ENCODE measurements at regions not wholly inside any gene's neighbourhood (a gene's known extent, or its start where the extent isn't known, plus 50 kb on each side); places are given as distances from the start of the nearest gene placed in this dataset.
A peak's percentile ranks its signal among the peaks of the same experiment; 100 is the strongest.
"Not testable (repeated sequence)": the region's sequence is repeated elsewhere in the genome, so short reads cannot be mapped to it uniquely, and the experiment has no call there.

GRCh38 chr1:149279015-149279414 lies 175.7 kb upstream of the NBPF9 start:
- H3K27me3 Mint-ChIP-seq (ENCODE audit: low read depth); DNase-seq (ENCODE audit: low spot score); H3K36me3 Mint-ChIP-seq (ENCODE audit: low read depth); H3K4me1 Mint-ChIP-seq (ENCODE audit: low read depth); H3K9me3 Mint-ChIP-seq; H3K27ac Mint-ChIP-seq; H3K4me3 Mint-ChIP-seq: not testable (repeated sequence)

GRCh38 chr1:149279512-149279911 lies 176.2 kb upstream of the NBPF9 start:
- H3K27ac Mint-ChIP-seq; H3K27me3 Mint-ChIP-seq (ENCODE audit: low read depth); H3K9me3 Mint-ChIP-seq; H3K4me3 Mint-ChIP-seq; DNase-seq (ENCODE audit: low spot score); H3K4me1 Mint-ChIP-seq (ENCODE audit: low read depth); H3K36me3 Mint-ChIP-seq (ENCODE audit: low read depth): not testable (repeated sequence)

- not testable (repeated sequence) for H3K4me3 Mint-ChIP-seq; H3K27me3 Mint-ChIP-seq (ENCODE audit: low read depth); H3K4me1 Mint-ChIP-seq (ENCODE audit: low read depth); H3K36me3 Mint-ChIP-seq (ENCODE audit: low read depth); H3K9me3 Mint-ChIP-seq; H3K27ac Mint-ChIP-seq; DNase-seq (ENCODE audit: low spot score)
Measured at GRCh38 chr1:149284773-149285172, 181.4 kb upstream of the NBPF9 start.

GRCh38 chr1:149285205-149285604 lies 181.9 kb upstream of the NBPF9 start:
- H3K4me1 Mint-ChIP-seq (ENCODE audit: low read depth); H3K9me3 Mint-ChIP-seq; H3K27ac Mint-ChIP-seq; H3K36me3 Mint-ChIP-seq (ENCODE audit: low read depth); DNase-seq (ENCODE audit: low spot score); H3K27me3 Mint-ChIP-seq (ENCODE audit: low read depth); H3K4me3 Mint-ChIP-seq: not testable (repeated sequence)

GRCh38 chr1:149285638-149286037 lies 182.3 kb upstream of the NBPF9 start:
- H3K27ac Mint-ChIP-seq; H3K36me3 Mint-ChIP-seq (ENCODE audit: low read depth); H3K27me3 Mint-ChIP-seq (ENCODE audit: low read depth); DNase-seq (ENCODE audit: low spot score); H3K9me3 Mint-ChIP-seq; H3K4me1 Mint-ChIP-seq (ENCODE audit: low read depth): not testable (repeated sequence)
- peak overlapping the region; percentile 69 for H3K4me3 Mint-ChIP-seq

GRCh38 chr1:149288580-149288979 lies 185.2 kb upstream of the NBPF9 start:
- H3K27me3 Mint-ChIP-seq (ENCODE audit: low read depth); H3K4me1 Mint-ChIP-seq (ENCODE audit: low read depth); H3K27ac Mint-ChIP-seq; H3K4me3 Mint-ChIP-seq; H3K36me3 Mint-ChIP-seq (ENCODE audit: low read depth); DNase-seq (ENCODE audit: low spot score); H3K9me3 Mint-ChIP-seq: not testable (repeated sequence)

- H3K9me3 Mint-ChIP-seq; H3K4me3 Mint-ChIP-seq; H3K4me1 Mint-ChIP-seq (ENCODE audit: low read depth); H3K36me3 Mint-ChIP-seq (ENCODE audit: low read depth); H3K27ac Mint-ChIP-seq; DNase-seq (ENCODE audit: low spot score); H3K27me3 Mint-ChIP-seq (ENCODE audit: low read depth): not testable (repeated sequence)
Measured at GRCh38 chr1:149300478-149301218, 174.2 kb upstream of the NBPF19 start.

GRCh38 chr1:149301282-149301681 lies 173.6 kb upstream of the NBPF19 start:
- H3K27me3 Mint-ChIP-seq (ENCODE audit: low read depth); H3K36me3 Mint-ChIP-seq (ENCODE audit: low read depth); H3K4me1 Mint-ChIP-seq (ENCODE audit: low read depth); H3K9me3 Mint-ChIP-seq; H3K4me3 Mint-ChIP-seq; DNase-seq (ENCODE audit: low spot score); H3K27ac Mint-ChIP-seq: not testable (repeated sequence)

- H3K4me1 Mint-ChIP-seq (ENCODE audit: low read depth); H3K4me3 Mint-ChIP-seq; H3K27me3 Mint-ChIP-seq (ENCODE audit: low read depth); H3K27ac Mint-ChIP-seq; H3K36me3 Mint-ChIP-seq (ENCODE audit: low read depth); DNase-seq (ENCODE audit: low spot score); H3K9me3 Mint-ChIP-seq: not testable (repeated sequence)
Measured at GRCh38 chr1:149304796-149305195, 170.0 kb upstream of the NBPF19 start.

GRCh38 chr1:149307640-149308039 lies 167.2 kb upstream of the NBPF19 start:
- DNase-seq (ENCODE audit: low spot score); H3K27ac Mint-ChIP-seq; H3K4me3 Mint-ChIP-seq; H3K27me3 Mint-ChIP-seq (ENCODE audit: low read depth); H3K36me3 Mint-ChIP-seq (ENCODE audit: low read depth); H3K4me1 Mint-ChIP-seq (ENCODE audit: low read depth); H3K9me3 Mint-ChIP-seq: not testable (repeated sequence)

GRCh38 chr1:149314921-149315320 lies 159.9 kb upstream of the NBPF19 start:
- not testable (repeated sequence) for DNase-seq (ENCODE audit: low spot score)

GRCh38 chr1:149320971-149321731 lies 153.7 kb upstream of the NBPF19 start:
- not testable (repeated sequence) for DNase-seq (ENCODE audit: low spot score); H3K9me3 Mint-ChIP-seq; H3K36me3 Mint-ChIP-seq (ENCODE audit: low read depth); H3K4me1 Mint-ChIP-seq (ENCODE audit: low read depth); H3K4me3 Mint-ChIP-seq; H3K27ac Mint-ChIP-seq; H3K27me3 Mint-ChIP-seq (ENCODE audit: low read depth)

More at GRCh38 chr1:149314921-149315320, 159.9 kb upstream of the NBPF19 start:
- H3K4me3 Mint-ChIP-seq; H3K36me3 Mint-ChIP-seq (ENCODE audit: low read depth); H3K9me3 Mint-ChIP-seq; H3K27me3 Mint-ChIP-seq (ENCODE audit: low read depth); H3K27ac Mint-ChIP-seq; H3K4me1 Mint-ChIP-seq (ENCODE audit: low read depth): not testable (repeated sequence)

GRCh38 chr1:149321732-149322016 lies 153.2 kb upstream of the NBPF19 start:
- H3K27ac Mint-ChIP-seq; H3K9me3 Mint-ChIP-seq; H3K36me3 Mint-ChIP-seq (ENCODE audit: low read depth); DNase-seq (ENCODE audit: low spot score); H3K4me3 Mint-ChIP-seq; H3K4me1 Mint-ChIP-seq (ENCODE audit: low read depth); H3K27me3 Mint-ChIP-seq (ENCODE audit: low read depth): not testable (repeated sequence)

GRCh38 chr1:149330081-149330335 lies 144.8 kb upstream of the NBPF19 start:
- H3K4me1 Mint-ChIP-seq (ENCODE audit: low read depth); H3K36me3 Mint-ChIP-seq (ENCODE audit: low read depth); H3K27me3 Mint-ChIP-seq (ENCODE audit: low read depth); H3K9me3 Mint-ChIP-seq; DNase-seq (ENCODE audit: low spot score); H3K27ac Mint-ChIP-seq; H3K4me3 Mint-ChIP-seq: not testable (repeated sequence)

GRCh38 chr1:149336082-149336481 lies 138.8 kb upstream of the NBPF19 start:
- H3K4me1 Mint-ChIP-seq (ENCODE audit: low read depth); H3K9me3 Mint-ChIP-seq; DNase-seq (ENCODE audit: low spot score); H3K36me3 Mint-ChIP-seq (ENCODE audit: low read depth); H3K27ac Mint-ChIP-seq; H3K27me3 Mint-ChIP-seq (ENCODE audit: low read depth); H3K4me3 Mint-ChIP-seq: not testable (repeated sequence)

All from T-helper 2 cell treated with Interferon-gamma antibody and Interleukin-4, amounts not matched to agents 5 μg/mL and 100 μg/mL, for 36 hours (primary cell).